Breast epithelium (tissue), 3 donors: ENCODE measurements at regions not wholly inside any gene's neighbourhood (a gene's known extent, or its start where the extent isn't known, plus 50 kb on each side); places are given as distances from the start of the nearest gene placed in this dataset.

Source experiments
- POLR2A ChIP-seq: fragments of 450-650 bp; IDR thresholded peaks from one replicate; pipeline ENCODE4 v1.6.1; 2016; ENCODE audit warnings: antibody characterized with exemption, mild to moderate bottlenecking, moderate library complexity
- POLR2AphosphoS5 ChIP-seq, 3 donors: sonication (generic); formaldehyde crosslinking; IDR thresholded peaks; one replicate each; pipeline ENCODE4 v1.6.1; 2017; ENCODE audit warnings: antibody characterized with exemption in 3 of 3
- TF ChIP-seq, protein P1 (sequence below), 3 donors: fragments of 450-650 bp; IDR thresholded peaks; one replicate each; pipeline ENCODE4 v1.5.1; 2016 to 2017; ENCODE audit warnings: antibody characterized with exemption in 3 of 3, mild to moderate bottlenecking in 3 of 3, moderate library complexity in 3 of 3

DNA sequence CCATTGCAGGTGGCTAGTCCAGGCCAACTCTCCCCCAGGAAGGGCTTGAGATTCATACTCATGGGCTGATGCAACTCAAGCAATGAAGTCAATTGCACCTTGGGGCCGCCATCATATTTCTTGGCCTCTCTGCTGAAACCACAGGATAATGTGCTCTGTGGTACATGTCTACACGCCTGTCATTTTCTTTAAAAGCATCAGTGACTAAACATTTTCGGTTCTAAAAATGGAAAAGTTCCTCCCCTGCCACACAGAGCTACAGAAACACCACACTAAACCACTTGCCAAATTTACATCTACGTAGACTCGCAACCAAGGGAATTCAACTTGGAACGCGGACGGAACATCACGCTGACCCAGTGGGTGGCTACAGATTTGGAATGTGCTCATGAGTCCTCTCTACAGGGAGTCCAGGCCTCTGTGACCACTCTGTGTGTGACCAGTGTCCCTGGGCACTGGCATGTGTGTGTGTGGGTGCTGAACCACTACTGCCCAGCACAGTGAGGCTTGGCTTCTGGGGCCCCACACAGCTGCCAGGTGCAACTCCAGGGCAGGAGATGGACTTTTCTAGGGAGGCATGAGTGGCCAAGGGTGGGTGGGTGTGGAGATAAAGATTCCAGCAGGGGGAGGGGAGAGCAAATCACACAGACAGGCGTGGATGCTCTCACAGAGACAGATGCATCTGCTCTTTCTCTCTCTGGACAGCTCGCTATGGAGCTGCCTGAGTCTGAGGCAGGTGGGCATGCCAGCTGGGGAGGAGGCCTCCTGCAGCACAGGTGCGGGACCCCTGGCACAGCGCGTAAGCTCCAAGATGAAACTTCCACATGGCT, 261.9 kb downstream of the CTTN start:
- TF ChIP-seq, protein P1, sequence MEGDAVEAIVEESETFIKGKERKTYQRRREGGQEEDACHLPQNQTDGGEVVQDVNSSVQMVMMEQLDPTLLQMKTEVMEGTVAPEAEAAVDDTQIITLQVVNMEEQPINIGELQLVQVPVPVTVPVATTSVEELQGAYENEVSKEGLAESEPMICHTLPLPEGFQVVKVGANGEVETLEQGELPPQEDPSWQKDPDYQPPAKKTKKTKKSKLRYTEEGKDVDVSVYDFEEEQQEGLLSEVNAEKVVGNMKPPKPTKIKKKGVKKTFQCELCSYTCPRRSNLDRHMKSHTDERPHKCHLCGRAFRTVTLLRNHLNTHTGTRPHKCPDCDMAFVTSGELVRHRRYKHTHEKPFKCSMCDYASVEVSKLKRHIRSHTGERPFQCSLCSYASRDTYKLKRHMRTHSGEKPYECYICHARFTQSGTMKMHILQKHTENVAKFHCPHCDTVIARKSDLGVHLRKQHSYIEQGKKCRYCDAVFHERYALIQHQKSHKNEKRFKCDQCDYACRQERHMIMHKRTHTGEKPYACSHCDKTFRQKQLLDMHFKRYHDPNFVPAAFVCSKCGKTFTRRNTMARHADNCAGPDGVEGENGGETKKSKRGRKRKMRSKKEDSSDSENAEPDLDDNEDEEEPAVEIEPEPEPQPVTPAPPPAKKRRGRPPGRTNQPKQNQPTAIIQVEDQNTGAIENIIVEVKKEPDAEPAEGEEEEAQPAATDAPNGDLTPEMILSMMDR (IDR thresholded peaks at IDR 0.05), result no peak
- TF ChIP-seq POLR2A (no peak), POLR2AphosphoS5 (IDR thresholded peaks at IDR 0.05) (no peak)
